OCI-LY1 (cell line): ENCODE measurements at regions not wholly inside any gene's neighbourhood (a gene's known extent, or its start where the extent isn't known, plus 50 kb on each side); places are given as distances from the start of the nearest gene placed in this dataset.

Experiments used
- CTCF ChIP-seq: fragments of 200-600 bp; sonication (generic), shearing (Covaris generic); IDR thresholded peaks from 2 replicates; pipeline ENCODE4 v1.5.1; 2017; ENCODE audit warnings: mild to moderate bottlenecking, antibody characterized with exemption, low read length, moderate library complexity, mixed read lengths
- EZH2 ChIP-seq: fragments of 200-600 bp; sonication (generic), shearing (Covaris generic); IDR thresholded peaks from 2 replicates; pipeline ENCODE4 v1.8.0; 2017; ENCODE audit warnings: borderline replicate concordance, mixed run types, mild to moderate bottlenecking, antibody characterized with exemption, low read length, moderate library complexity, mixed read lengths

DNA sequence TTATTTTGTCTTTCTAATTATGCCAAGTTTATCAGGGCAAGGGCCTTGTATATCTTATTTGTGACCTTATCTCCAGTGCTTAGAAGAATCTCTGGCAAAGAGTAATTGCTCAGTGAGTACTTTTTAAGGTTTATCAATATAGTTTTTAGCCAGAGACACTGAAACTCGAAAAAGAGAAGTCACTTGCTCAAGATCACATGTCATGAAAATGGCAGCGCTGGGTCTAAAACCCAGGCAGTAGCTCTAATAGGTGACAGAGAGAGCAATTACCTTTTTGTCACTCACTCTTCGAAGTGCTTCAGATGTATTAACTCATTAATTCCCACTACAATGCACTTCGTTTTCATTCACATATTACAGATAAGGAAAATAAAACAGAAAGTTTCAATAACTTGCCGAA is 667.5 kb downstream of the DOK5 start:
- no peak for TF ChIP-seq CTCF
- TF ChIP-seq EZH2, result no peak
